CD4-positive, alpha-beta T cell treated with Interleukin-15 for 4 hours (primary cell): ENCODE measurements at regions not wholly inside any gene's neighbourhood (a gene's known extent, or its start where the extent isn't known, plus 50 kb on each side); places are given as distances from the start of the nearest gene placed in this dataset.

Source experiments
- DNase-seq: peaks from one replicate; pipeline ENCODE4 v3.0.0-alpha.2; 2020; ENCODE audit warnings: low spot score

GRCh38 chr10:69740126-69740525 lies 61.6 kb upstream of the COL13A1 start:
- DNase-seq = no peak

- no peak for DNase-seq
Measured at GRCh38 chr10:69741252-69741651, 60.5 kb upstream of the COL13A1 start.

- no peak for DNase-seq
Measured at GRCh38 chr10:69741671-69742355, 59.9 kb upstream of the COL13A1 start.

GRCh38 chr10:69742356-69742695 lies 59.4 kb upstream of the COL13A1 start:
- no peak for DNase-seq

- no peak for DNase-seq
Measured at GRCh38 chr10:69742928-69743602, 58.6 kb upstream of the COL13A1 start.

GRCh38 chr10:69744971-69745370 lies 56.7 kb upstream of the COL13A1 start:
- no peak for DNase-seq

GRCh38 chr10:69745698-69746097 lies 56.0 kb upstream of the COL13A1 start:
- DNase-seq = no peak

- DNase-seq = no peak
Measured at GRCh38 chr10:69747179-69747578, 54.5 kb upstream of the COL13A1 start.

GRCh38 chr10:69748621-69749020 lies 53.1 kb upstream of the COL13A1 start:
- no peak for DNase-seq

GRCh38 chr10:69749178-69750010 lies 52.3 kb upstream of the COL13A1 start:
- no peak for DNase-seq

- no peak for DNase-seq
Measured at GRCh38 chr10:69750011-69750373, 51.7 kb upstream of the COL13A1 start.

- no peak for DNase-seq
Measured at GRCh38 chr10:69750725-69751124, 51.0 kb upstream of the COL13A1 start.

- DNase-seq = no peak
Measured at GRCh38 chr10:69751214-69751613, 50.5 kb upstream of the COL13A1 start.
